Kidney epithelial cell (primary cell): ENCODE measurements at regions not wholly inside any gene's neighbourhood (a gene's known extent, or its start where the extent isn't known, plus 50 kb on each side); places are given as distances from the start of the nearest gene placed in this dataset.

ENCODE experiments used
- DNase-seq: peaks from one replicate; pipeline ENCODE4 v3.0.0-alpha.2; 2010; ENCODE audit warnings: low read depth
- H3K27me3 ChIP-seq: 2 replicates; pipeline ENCODE4 v1.6.0; 2011; ENCODE audit warnings: low read length; ENCODE audit not compliant: control insufficient read depth, insufficient read depth
- H3K36me3 ChIP-seq: 2 replicates; pipeline ENCODE4 v1.5.1; 2011; ENCODE audit warnings: low read length; ENCODE audit not compliant: control insufficient read depth, insufficient read depth
- H3K4me3 ChIP-seq: 2 replicates; pipeline ENCODE4 v1.5.1; 2011; ENCODE audit warnings: low read depth, mild to moderate bottlenecking, control low read depth, low read length
- TF ChIP-seq, protein P1 (sequence below): IDR thresholded peaks from 2 replicates; pipeline ENCODE4 v1.5.1; 2011; ENCODE audit warnings: mild to moderate bottlenecking, moderate library complexity, low read length, control low read depth, inconsistent platforms; ENCODE audit not compliant: insufficient read depth, poor library complexity, severe bottlenecking

GRCh38 chr16:64309398-64310110 lies 812.3 kb downstream of the CDH11 start:
- TF ChIP-seq, protein P1, sequence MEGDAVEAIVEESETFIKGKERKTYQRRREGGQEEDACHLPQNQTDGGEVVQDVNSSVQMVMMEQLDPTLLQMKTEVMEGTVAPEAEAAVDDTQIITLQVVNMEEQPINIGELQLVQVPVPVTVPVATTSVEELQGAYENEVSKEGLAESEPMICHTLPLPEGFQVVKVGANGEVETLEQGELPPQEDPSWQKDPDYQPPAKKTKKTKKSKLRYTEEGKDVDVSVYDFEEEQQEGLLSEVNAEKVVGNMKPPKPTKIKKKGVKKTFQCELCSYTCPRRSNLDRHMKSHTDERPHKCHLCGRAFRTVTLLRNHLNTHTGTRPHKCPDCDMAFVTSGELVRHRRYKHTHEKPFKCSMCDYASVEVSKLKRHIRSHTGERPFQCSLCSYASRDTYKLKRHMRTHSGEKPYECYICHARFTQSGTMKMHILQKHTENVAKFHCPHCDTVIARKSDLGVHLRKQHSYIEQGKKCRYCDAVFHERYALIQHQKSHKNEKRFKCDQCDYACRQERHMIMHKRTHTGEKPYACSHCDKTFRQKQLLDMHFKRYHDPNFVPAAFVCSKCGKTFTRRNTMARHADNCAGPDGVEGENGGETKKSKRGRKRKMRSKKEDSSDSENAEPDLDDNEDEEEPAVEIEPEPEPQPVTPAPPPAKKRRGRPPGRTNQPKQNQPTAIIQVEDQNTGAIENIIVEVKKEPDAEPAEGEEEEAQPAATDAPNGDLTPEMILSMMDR, result no peak
- no peak for DNase-seq
- Histone ChIP-seq H3K27me3 (no peaks in the 10 kb centered on the region), H3K36me3 (no peaks in the 10 kb centered on the region), H3K4me3 (no peak overlapping the region)

GRCh38 chr16:64308721-64309120 lies 813.1 kb downstream of the CDH11 start:
- TF ChIP-seq, protein P1, result no peak
- H3K36me3 ChIP-seq, result no peaks in the 10 kb centered on the region
- DNase-seq, result no peak
- no peak overlapping the region for H3K4me3 ChIP-seq
- no peaks in the 10 kb centered on the region for H3K27me3 ChIP-seq

- no peak for DNase-seq
- Histone ChIP-seq H3K36me3 (no peaks in the 10 kb centered on the region), H3K27me3 (no peaks in the 10 kb centered on the region), H3K4me3 (no peak overlapping the region)
- TF ChIP-seq, protein P1, result no peak
Measured at GRCh38 chr16:64307431-64307830, 814.4 kb downstream of the CDH11 start.

GRCh38 chr16:64305663-64306062 lies 816.2 kb downstream of the CDH11 start:
- no peak overlapping the region for H3K4me3 ChIP-seq
- no peaks in the 10 kb centered on the region for H3K27me3 ChIP-seq
- TF ChIP-seq, protein P1, result no peak
- DNase-seq, result no peak
- no peaks in the 10 kb centered on the region for H3K36me3 ChIP-seq

GRCh38 chr16:64304951-64305350 lies 816.9 kb downstream of the CDH11 start:
- Histone ChIP-seq H3K36me3 (no peaks in the 10 kb centered on the region), H3K4me3 (no peak overlapping the region), H3K27me3 (no peaks in the 10 kb centered on the region)
- TF ChIP-seq, protein P1, result no peak
- no peak for DNase-seq

- TF ChIP-seq, protein P1, result no peak
- no peak for DNase-seq
- H3K4me3 ChIP-seq, result no peak overlapping the region
- H3K36me3 ChIP-seq, result no peaks in the 10 kb centered on the region
- H3K27me3 ChIP-seq, result no peaks in the 10 kb centered on the region
Measured at GRCh38 chr16:64304396-64304795, 817.5 kb downstream of the CDH11 start.
